ENCODE measurements at regions not wholly inside any gene's neighbourhood (a gene's known extent, or its start where the extent isn't known, plus 50 kb on each side); places are given as distances from the start of the nearest gene placed in this dataset.

- no peak for TF ChIP-seq TARDBP (IDR thresholded peaks at IDR 0.05)
- no peak for TF ChIP-seq SP1 (IDR thresholded peaks at IDR 0.05)
- no peak for TF ChIP-seq FOXA1 (IDR thresholded peaks at IDR 0.05)
- TF ChIP-seq NFRKB (IDR thresholded peaks at IDR 0.05) = no peak
- no peak for TF ChIP-seq ZNF384 (IDR thresholded peaks at IDR 0.05)
- no peak for TF ChIP-seq ELF4 (IDR thresholded peaks at IDR 0.05)
Observed at GRCh38 chr3:40731445-40731844, 206.7 kb downstream of the ZNF621 start.
